Aorta (tissue), 5 donors: ENCODE measurements at regions not wholly inside any gene's neighbourhood (a gene's known extent, or its start where the extent isn't known, plus 50 kb on each side); places are given as distances from the start of the nearest gene placed in this dataset.

Experiments
- ATAC-seq: fragments of 200-7000 bp; cut with Tn5 transposase; one replicate; pipeline ENCODE4 v1.9.1; 2022; ENCODE audit warnings: moderate library complexity; ENCODE audit not compliant: low FRiP score
- DNase-seq, 2 donors: peaks; one replicate each; pipeline ENCODE4 v3.0.0-alpha.2; 2020
- H3K27ac ChIP-seq, 2 donors: one replicate each; pipeline ENCODE4 v1.5.1; 2013; ENCODE audit warnings: low read length in 2 of 2, mild to moderate bottlenecking in 2 of 2, moderate library complexity in 2 of 2, control low read depth in 1 of 2, inconsistent platforms in 1 of 2, low read depth in 1 of 2
- H3K27me3 ChIP-seq, 2 donors: one replicate each; pipeline ENCODE4 v1.6.1; 2013; ENCODE audit warnings: control low read depth in 1 of 2, low read length in 1 of 2, mild to moderate bottlenecking in 1 of 2, moderate library complexity in 1 of 2; ENCODE audit not compliant: insufficient read depth in 2 of 2, control insufficient read depth in 1 of 2
- H3K36me3 ChIP-seq, 2 donors: one replicate each; pipeline ENCODE4 v1.6.1; 2013; ENCODE audit warnings: control low read depth in 1 of 2, low read length in 1 of 2, mild to moderate bottlenecking in 1 of 2; ENCODE audit not compliant: insufficient read depth in 2 of 2, control insufficient read depth in 1 of 2
- H3K4me1 ChIP-seq, 2 donors: one replicate each; pipeline ENCODE4 v1.6.1; 2013; ENCODE audit warnings: low read length in 2 of 2, control low read depth in 1 of 2, mild to moderate bottlenecking in 1 of 2, moderate library complexity in 1 of 2; ENCODE audit not compliant: insufficient read depth in 2 of 2, control insufficient read depth in 1 of 2
- H3K4me3 ChIP-seq, 2 donors: one replicate each; pipeline ENCODE4 v1.5.1; 2013; ENCODE audit warnings: low read length in 2 of 2, control low read depth in 1 of 2, mild to moderate bottlenecking in 1 of 2
- H3K9me3 ChIP-seq: one replicate; pipeline ENCODE4 v1.6.1; 2013; ENCODE audit warnings: mild to moderate bottlenecking, low read length; ENCODE audit not compliant: control insufficient read depth
- WGBS, 2 donors: extraction: QIAGEN DNeasy Blood & Tissue Kit; methylation state at CpG; one replicate each; pipeline ENCODE4 v1.1.7; 2013; 5-methylcytosine and 5-hydroxymethylcytosine counted together
- intact Hi-C, 2 donors: fragments of 100-400 bp; cut with DNase I; formaldehyde crosslinking; loops; one replicate each; pipeline versions ENCODE4 v1.14.2 to v1.15.0; 2022
- donor health status: healthy with polysubstance abuse.
- donor health status: Bipolar disorder and iron deficiency.
- donor health status: DM: no; HTN: no; CAD: no.
- donor health status: DM: no; HTN: no; CAD: no.
- donor health status: DM: yes; HTN: yes; CAD: no.

DNA sequence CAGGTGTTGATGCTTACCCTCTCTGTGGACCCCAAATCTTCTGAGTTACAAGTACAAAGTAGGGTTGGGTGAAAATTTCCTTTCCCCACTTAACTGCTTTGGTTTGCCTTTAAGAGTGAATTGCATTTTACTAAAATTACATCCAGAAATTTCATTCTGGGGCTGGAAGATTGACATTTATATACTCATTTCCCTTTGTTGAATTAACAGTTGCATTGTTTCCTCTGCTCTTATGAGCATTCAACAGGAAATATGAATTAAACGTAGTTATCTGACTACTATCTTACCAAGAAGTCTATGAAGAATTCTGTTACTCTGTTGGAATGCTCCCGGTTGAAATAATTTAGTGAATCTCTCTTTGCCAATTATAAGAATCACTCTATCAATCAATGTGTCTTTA, 1231.1 kb upstream of the NXPH2 start:
- Histone ChIP-seq H3K27ac (no peak overlapping the region), H3K27me3 (no peaks in the 10 kb centered on the region), H3K4me1 (no peaks in the 10 kb centered on the region), H3K4me3 (no peak overlapping the region), H3K36me3 (no peaks in the 10 kb centered on the region), H3K9me3 (no peaks in the 10 kb centered on the region)
- ATAC-seq (no peak), DNase-seq (no peak)
- WGBS, 2 donors: 52 to 60% methylated on average over 2 of the region's 2 CpGs
- intact Hi-C loops: no loop called here

GRCh38 chr2:140002110-140002509, 1221.9 kb upstream of the NXPH2 start:
- no peak overlapping the region for H3K4me3 ChIP-seq
- no peaks in the 10 kb centered on the region for H3K27me3 ChIP-seq
- H3K4me1 ChIP-seq: no peaks in the 10 kb centered on the region
- H3K27ac ChIP-seq: no peak overlapping the region
- ATAC-seq: no peak
- no peaks in the 10 kb centered on the region for H3K36me3 ChIP-seq
- no peak for DNase-seq
- no peaks in the 10 kb centered on the region for H3K9me3 ChIP-seq
- 41 to 49% methylated on average over 2 of the region's 2 CpGs for WGBS, 2 donors
- intact Hi-C loops: no loop called here

GRCh38 chr2:139992711-139993345, 1212.6 kb upstream of the NXPH2 start:
- Histone ChIP-seq H3K36me3 (no peaks in the 10 kb centered on the region), H3K9me3 (no peaks in the 10 kb centered on the region), H3K4me1 (no peaks in the 10 kb centered on the region), H3K27me3 (no peaks in the 10 kb centered on the region), H3K27ac (no peak overlapping the region), H3K4me3 (no peak overlapping the region)
- ATAC-seq: no peak
- WGBS, 2 donors: 96% methylated on average over 6 of the region's 6 CpGs
- no peak for DNase-seq
- intact Hi-C loops: no loop called here

- no peak overlapping the region for H3K27ac ChIP-seq
- 96% methylated on average over 6 of the region's 6 CpGs for WGBS, 2 donors
- no peaks in the 10 kb centered on the region for H3K27me3 ChIP-seq
- DNase-seq (no peak), ATAC-seq (no peak)
- H3K36me3 ChIP-seq: no peaks in the 10 kb centered on the region
- intact Hi-C loops: no loop called here
- no peak overlapping the region for H3K4me3 ChIP-seq
- no peaks in the 10 kb centered on the region for H3K4me1 ChIP-seq
- H3K9me3 ChIP-seq: no peaks in the 10 kb centered on the region
Observed at GRCh38 chr2:139992078-139992477, 1211.9 kb upstream of the NXPH2 start.

DNA sequence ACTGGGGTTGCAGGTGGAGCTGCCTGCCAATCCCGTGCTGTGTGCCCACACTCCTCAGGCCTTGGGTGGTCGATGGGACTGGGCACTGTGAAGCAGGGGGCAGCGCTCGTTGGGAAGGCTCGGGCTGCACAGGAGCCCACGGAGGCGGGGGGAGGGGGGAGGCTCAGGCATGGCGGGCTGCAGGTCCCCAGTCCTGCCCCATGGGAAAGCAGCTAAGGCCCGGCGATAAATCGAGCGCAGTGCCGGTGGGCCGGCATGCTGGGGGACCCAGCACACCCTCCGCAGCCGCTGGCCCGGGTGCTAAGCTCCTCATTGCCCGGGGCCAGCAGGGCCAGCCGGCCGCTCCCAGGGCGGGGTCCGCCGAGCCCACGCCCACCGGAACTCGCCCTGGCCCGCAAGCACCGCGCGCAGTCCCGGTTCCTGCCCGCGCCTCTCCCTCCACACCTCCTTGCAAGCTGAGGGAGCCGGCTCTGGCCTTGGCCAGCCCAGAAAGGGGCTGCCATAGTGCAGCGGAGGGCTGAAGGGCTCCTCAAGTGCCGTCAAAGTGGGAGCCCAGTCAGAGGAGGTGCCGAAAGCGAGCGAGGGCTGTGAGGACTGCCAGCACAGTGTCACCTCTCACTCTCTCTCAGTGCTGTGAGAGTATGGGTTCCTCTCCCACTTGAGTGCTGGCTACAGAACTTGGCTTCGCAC, 1210.6 kb upstream of the NXPH2 start:
- Histone ChIP-seq H3K4me3 (no peak overlapping the region), H3K9me3 (no peaks in the 10 kb centered on the region), H3K27me3 (no peaks in the 10 kb centered on the region), H3K4me1 (no peaks in the 10 kb centered on the region), H3K27ac (no peak overlapping the region), H3K36me3 (no peaks in the 10 kb centered on the region)
- WGBS, 2 donors: 94 to 99% methylated on average over 38 to 40 of the region's 40 CpGs
- intact Hi-C loops: no loop called here
- no peak for DNase-seq
- no peak for ATAC-seq

DNA sequence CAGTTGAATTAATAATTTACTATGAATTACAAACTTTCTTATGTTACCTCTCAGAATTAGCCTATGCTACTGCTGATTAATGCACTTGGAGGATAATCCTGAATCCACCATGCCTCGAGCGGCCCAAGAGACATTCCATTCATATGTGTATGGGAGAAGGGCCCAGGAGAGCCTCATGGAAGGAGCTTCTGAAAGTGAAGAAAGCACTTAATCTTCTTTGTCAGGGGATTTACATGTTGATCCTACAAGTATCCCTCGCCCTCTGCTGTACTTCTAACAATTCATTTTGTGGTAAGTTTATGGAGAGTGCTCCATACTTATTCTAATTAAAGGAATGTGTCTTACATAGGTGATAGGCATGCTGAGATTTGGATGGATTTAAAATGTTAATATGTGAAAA, 1189.1 kb upstream of the NXPH2 start:
- no peaks in the 10 kb centered on the region for H3K27me3 ChIP-seq
- H3K9me3 ChIP-seq: peaks cover 1% of the 10 kb centered on the region
- H3K27ac ChIP-seq: no peak overlapping the region
- no peaks in the 10 kb centered on the region for H3K4me1 ChIP-seq
- DNase-seq (no peak), ATAC-seq (no peak)
- H3K4me3 ChIP-seq: no peak overlapping the region
- H3K36me3 ChIP-seq: no peaks in the 10 kb centered on the region
- intact Hi-C loops: no loop called here
- WGBS, 2 donors: 76 to 85% methylated on average over 3 of the region's 3 CpGs

GRCh38 chr2:139968588-139968987, 1188.4 kb upstream of the NXPH2 start:
- H3K4me3 ChIP-seq: no peak overlapping the region
- ATAC-seq (no peak), DNase-seq (no peak)
- WGBS, 2 donors: 85% methylated on average over 5 of the region's 5 CpGs
- H3K36me3 ChIP-seq: no peaks in the 10 kb centered on the region
- H3K9me3 ChIP-seq: peaks cover 1% of the 10 kb centered on the region
- no peaks in the 10 kb centered on the region for H3K27me3 ChIP-seq
- no peaks in the 10 kb centered on the region for H3K4me1 ChIP-seq
- no peak overlapping the region for H3K27ac ChIP-seq
- intact Hi-C loops: no loop called here

GRCh38 chr2:139967665-139968064, 1187.5 kb upstream of the NXPH2 start:
- Histone ChIP-seq H3K9me3 (peaks cover 1% of the 10 kb centered on the region), H3K4me3 (no peak overlapping the region), H3K4me1 (no peaks in the 10 kb centered on the region), H3K36me3 (no peaks in the 10 kb centered on the region), H3K27ac (no peak overlapping the region), H3K27me3 (no peaks in the 10 kb centered on the region)
- WGBS, 2 donors: 60 to 65% methylated on average over 1 of the region's 1 CpG
- ATAC-seq (no peak), DNase-seq (no peak)
- intact Hi-C loops: no loop called here

DNA sequence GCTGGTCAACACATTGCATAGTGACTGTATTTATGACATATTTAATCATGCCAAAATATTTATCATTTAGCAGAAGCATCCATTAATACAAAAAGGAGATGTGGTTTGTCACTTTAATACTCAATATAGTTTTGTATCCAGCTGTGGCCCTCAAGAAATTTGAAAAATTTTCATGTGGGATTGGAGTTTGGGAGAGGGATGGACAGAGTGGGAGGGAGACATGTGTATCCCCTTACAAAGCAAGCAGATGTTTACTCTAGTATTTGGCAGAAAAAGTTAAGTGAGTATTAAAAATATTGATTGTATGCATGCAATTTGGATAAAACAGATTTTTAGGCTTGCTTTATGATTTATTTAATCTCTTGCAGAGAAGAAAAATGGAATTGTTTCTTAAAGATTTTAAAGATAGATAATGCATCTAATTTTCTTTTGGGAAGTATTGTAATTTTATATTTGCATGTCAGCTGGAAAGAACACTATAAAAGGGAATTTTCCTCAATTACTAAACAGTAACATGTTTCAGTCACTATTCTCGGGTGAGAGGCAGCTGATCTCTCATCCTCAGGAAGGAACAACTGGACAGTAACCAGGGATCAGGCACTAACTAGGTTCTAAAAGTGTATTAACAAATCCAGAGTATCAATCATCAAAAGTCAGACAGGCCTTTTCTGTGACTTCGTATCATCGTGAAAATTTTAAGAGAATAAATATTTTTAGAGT, 1184.7 kb upstream of the NXPH2 start:
- Histone ChIP-seq H3K4me3 (no peak overlapping the region), H3K27ac (no peak overlapping the region), H3K4me1 (no peaks in the 10 kb centered on the region), H3K9me3 (peaks cover 1% of the 10 kb centered on the region), H3K27me3 (no peaks in the 10 kb centered on the region), H3K36me3 (no peaks in the 10 kb centered on the region)
- intact Hi-C loops: no loop called here
- 75 to 80% methylated on average over 3 of the region's 3 CpGs for WGBS, 2 donors
- ATAC-seq (no peak), DNase-seq (no peak)
